Fibroblast of upper back skin (primary cell): ENCODE measurements at regions not wholly inside any gene's neighbourhood (a gene's known extent, or its start where the extent isn't known, plus 50 kb on each side); places are given as distances from the start of the nearest gene placed in this dataset.
"Not testable (repeated sequence)": the region's sequence is repeated elsewhere in the genome, so short reads cannot be mapped to it uniquely, and the experiment has no call there.

Experiments
- DNase-seq: peaks from one replicate; pipeline ENCODE4 v3.0.0-alpha.2; 2013

DNA sequence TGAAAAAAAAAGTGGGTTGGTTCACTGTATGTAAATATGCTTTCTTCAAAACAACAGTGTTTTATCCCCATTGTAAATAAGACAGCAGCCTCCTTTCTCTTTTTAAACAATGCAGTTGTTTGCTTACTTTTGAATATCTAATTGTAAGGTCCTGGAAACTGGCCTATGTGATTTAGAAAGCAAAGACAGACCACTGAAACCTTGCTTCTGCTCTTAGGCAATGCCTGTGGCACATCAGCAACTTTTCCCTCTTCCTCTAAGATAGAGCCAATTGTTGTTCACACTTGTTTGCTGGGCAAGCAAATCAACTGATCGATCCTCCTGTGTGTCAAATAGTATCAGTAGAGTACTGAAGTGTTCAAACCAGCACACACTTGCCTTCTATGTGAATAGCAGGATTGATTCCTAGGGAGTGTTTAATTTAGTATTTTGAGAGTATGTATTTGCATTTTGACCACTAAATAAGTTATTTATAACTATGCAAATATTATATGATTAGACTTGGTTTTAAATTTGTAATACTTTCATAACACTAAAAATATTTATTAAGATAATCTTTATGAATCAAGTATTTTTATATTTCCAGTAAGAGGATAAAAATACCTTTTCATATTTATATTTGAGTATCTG lies 55.4 kb upstream of the GRPR start:
- DNase-seq = no peak

DNA sequence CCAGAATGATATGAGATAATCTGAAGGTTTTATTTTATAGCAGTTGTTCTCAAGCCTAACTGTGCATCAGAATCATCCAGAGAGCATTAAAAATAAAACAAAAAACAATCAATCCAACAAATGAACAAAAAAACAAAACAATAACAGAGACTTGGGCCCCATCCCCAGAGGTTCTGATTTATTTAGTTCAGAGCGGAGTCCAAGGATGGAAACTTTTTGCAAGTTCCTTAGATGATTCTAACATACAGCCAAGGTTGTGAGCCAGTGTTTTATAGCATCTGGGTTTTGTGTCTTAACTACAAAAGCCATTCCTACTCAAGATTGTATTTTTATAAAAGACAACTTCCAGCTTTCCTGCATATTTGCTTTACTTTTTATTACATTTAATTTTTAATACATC lies 59.4 kb upstream of the GRPR start:
- no peak for DNase-seq

DNA sequence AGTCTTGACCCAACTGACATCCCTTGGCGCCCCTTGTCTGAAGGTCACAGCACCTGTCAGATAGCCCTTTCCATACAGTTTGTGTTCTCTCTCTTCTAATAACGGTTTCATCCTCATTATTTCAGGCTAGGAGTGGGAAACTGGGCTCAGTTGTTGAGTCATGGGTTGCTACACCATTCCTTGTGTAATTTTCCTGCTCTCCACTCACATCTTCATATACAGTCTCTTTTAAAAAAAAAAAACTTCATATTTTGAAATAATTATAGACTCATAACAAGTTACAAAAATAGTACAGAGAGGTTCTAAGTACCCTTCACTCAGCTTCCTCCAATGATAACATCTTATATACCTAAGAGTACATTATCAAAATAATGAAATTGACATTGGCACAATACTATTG lies 60.2 kb upstream of the GRPR start:
- no peak for DNase-seq

GRCh38 chrX:16061296-16061695 lies 62.1 kb upstream of the GRPR start:
- DNase-seq = no peak

- DNase-seq = no peak
These were observed 63.1 kb upstream of the GRPR start for GRCh38 chrX:16060252-16060651.

GRCh38 chrX:16049126-16049525 lies 74.2 kb upstream of the GRPR start:
- not testable (repeated sequence) for DNase-seq

DNA sequence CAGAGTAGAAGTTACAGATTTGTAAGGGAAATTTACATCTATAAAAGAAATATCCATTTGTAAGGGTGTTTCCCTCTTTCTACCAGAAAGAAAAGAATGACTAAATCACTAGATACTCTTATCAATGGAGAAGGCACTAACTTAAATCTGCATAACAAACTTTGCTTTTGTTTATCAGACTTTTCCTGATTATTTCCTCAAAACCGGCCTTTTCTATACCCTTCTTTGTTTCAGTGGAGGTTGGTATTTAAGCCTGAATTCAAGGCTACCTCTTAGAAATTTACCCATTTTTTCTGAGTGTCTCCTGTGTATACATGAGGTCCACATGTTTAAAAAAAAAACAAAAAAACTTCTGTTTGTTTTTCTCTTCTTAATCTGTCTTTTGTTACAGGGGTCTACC lies 80.4 kb upstream of the GRPR start:
- no peak for DNase-seq

DNA sequence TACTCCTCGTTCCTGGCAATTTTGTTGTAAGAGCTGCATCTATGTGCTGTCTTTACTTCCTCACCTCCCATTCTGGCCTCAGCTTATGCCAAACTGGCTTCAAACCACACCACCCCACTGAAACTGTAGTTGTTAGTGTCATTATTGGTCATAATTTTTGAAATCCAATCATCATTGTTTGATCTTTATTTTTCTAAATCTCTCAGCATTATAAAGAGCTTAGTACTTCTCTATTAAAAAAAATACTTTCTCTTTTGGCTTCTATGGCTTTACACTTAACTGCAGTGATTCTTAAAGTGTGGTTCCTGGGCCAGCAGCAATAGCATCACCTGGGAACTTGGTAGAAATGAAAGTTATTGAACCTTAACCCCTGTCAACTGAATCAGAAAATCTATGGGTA lies 83.5 kb upstream of the GRPR start:
- DNase-seq = no peak

DNA sequence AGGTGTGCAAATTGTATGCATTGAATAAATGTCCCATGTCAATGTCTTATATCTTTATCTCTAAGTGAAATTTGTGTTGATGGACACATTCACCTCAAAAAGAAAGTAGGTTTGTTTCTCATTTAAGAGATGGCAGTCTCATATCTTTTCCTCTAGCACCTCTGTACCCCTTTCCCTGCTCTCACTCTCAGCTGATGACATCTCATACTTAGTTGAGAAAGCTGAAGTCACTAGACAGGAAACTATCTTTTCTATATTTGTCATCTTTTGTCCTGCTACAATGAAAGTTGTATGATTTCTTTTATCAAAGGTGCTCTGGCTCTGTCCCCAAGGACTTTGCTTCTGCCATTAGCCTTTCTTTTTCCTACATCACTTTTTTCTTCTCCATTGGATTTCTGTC lies 84.0 kb upstream of the GRPR start:
- no peak for DNase-seq

DNA sequence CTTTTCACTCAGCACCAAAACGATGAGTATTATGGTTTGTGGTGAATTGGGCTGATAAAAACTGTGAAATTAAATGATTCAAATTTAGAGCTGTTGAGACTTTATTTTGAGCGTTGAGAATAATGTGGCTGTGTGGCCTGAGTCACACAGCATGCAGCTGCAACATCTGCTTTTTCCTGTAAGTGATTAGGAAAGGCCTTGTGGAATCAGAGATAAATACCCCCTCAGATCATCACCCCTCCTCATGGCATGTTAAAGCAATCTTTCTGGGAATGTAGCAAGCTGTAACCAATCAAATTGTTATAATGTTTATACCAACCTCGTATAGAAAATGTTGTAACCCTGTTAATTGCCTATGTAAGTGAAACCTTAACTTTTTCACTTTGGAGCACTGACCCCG lies 90.0 kb upstream of the GRPR start:
- DNase-seq = peak; percentile 71

DNA sequence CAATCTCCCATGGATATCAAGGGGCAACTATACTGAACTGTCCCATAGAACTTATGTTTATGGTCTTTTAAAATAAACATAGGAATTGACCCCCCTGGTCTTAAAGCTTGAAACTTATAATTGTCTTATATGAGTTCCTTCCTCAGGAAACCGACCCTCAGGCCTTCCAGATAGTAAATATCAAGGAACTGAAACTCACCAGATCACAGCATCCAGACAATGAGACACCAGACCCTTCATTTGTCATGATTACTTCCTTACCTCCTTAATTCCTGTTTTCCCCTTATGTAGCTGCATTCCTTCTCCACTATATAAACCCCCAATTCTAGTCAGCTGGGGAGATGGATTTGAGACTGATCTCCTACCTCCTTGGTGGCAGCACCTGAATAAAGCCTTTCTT lies 94.8 kb upstream of the GRPR start:
- DNase-seq = no peak

DNA sequence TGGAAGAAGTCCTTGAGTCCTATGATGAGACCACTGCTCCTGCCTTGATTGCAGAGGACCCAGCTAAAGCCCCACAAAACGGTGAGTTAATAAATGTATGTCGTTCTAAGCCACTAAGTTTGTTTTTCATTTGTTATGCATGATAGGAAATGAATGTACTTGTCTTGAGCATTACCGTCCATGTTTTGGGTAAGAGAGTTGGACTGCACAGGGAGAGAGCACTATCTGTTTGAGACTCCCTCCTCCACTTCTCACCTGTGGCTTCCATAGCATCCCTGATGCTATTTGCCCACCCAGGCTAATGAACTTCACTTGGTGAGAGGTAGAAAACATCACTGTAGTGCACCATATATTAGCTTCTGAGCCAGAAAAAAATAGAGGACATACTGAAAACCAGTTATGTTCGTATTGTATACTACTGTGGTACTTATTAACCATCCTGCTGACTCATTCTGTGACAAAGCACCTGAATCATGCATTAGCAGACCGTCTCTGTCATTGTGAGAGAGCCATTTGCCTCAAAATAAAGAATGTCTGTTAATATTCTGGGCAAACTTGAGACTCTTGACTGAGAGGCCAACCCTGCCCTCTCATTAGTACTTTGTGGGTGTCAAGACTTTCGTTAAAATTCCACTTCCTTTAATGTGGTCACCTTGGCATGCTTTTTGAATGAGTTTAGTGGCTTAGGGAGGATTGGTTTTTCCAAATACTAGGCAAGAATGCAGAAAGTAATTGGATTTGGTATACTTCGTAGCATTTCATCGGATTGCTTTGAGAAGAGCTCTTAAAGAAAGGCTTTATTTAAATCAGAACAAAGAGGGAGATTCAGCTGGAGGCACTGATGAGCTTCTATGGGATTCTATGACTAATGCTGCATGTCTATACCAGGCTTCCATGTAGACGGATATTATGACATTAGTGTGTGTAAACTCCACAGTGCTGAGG lies 99.3 kb upstream of the GRPR start:
- DNase-seq = peak; percentile 77

DNA sequence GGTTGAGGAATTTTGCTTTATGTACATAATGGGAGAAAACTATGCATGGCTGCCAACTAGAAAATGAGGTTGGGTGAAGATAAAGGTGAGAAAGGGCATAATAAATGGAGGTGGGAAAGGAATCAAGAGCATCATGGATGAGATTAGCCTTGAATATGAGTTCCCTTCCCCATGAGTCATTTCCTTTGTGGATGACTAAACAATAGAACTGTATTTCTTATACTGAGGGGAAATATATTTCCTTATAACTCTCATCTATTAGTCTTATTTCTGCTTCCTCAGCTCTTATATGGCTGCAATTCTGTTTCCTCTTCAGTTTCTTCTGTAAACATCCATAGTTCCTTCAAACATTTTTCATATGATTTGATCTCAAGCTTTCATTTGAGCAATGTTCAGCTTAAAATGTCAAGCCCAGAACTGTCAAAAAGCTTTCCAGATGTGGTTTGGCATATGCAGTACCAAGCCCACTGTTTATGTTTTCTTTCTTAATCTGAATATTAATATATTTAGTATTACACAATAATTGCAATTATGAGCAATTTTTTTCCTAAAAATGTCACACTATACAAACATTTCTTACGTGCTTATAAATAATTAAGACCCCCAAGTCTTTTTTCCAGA lies 100.7 kb upstream of the GRPR start:
- peak; percentile 46 for DNase-seq

DNA sequence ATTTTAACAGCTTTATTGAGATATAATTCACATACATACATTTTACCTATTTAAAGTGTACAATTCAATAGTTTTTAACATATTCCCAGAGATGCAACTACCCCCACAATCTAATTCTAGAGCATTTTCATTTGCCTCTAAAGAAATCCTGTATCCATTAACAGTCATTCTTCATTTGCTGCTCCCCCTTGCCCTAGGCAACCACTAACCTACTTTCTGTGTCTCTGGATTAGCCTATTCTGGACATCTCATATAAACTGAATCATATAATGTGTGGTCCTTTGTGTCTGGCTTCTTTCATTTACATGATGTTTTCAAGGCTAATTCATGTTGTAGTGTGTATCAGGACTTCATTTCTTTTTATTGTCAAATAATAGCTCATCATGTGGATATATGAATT lies 105.1 kb upstream of the GRPR start:
- DNase-seq = no peak

DNA sequence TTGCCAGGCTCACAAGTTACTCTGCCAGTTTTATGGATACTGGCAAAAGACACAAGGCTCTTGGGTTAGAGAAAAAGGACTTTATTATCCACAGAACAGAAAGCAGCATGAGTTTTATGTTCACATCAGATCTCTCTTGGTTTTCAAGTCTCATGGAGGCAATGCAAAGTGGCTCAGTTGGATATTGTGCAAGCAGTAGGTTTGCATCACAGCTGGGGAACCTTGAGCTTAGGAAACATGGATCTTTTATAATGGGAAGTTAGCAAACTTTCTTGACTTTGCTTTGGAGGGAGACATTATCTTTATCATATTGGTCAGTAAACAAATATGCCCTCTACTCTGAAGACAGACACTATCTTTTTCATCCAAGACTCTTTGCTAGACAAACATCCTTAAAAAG lies 109.2 kb upstream of the GRPR start:
- DNase-seq = no peak

DNA sequence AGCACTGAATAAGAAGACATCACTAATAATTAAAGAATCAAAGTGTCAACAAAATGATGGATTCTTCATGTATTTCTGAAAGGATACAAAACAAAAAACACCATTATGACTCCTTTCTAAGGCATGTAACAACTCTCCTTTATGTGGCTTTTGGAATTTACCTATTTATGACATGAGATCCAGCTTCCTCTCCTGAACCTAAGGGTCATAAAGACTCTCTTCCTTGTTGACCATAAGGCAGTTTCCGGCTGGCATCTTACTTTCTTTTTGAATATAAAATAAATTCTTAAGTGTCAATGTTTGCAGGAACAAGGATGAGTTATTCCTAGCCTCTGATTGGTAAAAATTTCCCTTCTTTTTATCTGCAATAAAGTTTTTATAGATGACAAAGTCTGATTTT lies 111.1 kb upstream of the GRPR start:
- no peak for DNase-seq

DNA sequence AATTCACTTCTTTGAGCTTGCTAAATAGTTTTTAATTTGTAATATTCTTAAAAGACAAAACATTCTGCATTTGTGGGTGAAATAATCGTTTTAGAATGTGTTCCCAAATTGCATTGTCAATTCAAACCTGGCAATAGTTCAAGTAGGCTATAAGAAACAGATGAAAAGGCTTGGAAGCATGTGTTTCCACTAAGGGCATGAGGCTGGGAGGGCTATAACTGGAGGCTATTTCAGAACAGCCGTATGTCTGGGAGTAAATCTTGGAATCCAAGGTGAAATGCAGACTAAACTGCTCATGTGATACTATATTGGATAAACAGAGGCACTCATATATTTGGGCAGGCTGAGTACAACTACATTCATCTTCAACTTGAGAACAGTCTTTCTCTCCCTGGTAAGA lies 117.4 kb upstream of the GRPR start:
- peak; percentile 62 for DNase-seq

GRCh38 chrX:16002185-16002584 lies 121.2 kb upstream of the GRPR start:
- DNase-seq = peak; percentile 18

DNA sequence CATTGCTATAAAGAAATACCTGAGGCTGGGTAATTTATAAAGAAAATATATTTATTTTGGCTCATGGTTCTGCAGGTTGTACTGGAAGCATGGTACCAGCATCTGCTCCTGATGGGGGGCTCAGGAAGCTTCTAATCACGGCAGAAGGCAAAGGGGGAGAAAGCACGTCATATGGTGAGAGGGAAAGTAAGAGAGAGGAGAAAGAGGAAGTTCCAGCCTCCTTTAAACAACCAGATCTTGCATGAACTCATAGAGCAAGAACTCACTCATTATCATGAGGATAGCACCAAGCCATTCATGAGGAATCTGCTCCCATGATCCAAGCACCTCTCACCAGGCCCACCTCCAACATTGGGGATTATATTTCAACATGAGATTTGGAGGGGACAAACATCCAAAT lies 125.0 kb upstream of the GRPR start:
- DNase-seq = no peak

DNA sequence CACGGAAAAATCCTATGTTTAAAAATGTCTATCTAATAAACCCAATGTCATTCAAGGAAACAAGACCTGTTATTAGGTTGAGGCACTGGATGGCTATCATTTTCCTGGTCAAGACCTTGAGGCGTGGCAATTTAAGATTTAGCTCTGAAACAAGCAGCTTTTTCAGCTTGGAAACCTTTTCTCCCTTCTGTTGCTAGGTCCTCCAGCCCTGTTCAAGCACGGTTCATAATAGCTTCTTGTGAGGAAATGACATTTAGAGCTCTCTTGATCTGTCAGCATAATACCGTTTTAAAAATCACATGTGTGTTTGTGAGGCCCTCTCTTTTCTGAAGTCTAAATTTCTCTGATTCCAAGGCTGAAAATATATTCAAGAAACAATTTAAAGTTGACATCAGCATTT lies 133.6 kb upstream of the GRPR start:
- DNase-seq = no peak

- DNase-seq = peak; percentile 84
These were observed 134.3 kb upstream of the AP1S2 start for GRCh38 chrX:15988661-15989603.

DNA sequence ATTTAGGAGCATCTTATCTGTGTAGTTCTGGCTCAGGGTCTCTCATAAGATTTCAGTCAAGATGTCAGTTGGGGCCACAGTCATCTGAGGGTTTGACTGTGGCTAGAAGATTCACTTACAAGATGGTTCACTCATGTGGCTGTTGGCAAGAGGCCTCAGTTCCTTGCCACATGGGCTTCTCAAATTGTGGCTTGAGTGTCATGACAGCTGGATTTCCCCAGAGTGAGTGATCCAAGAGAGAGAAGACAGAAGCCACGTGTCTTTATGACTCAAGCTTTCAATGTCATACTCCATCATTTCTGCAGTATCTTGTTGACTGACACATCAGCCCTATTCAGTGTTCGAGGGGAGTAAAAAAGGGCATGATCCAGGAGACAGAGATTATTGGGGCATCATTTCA lies 131.3 kb upstream of the AP1S2 start:
- DNase-seq = peak; percentile 5

- DNase-seq = no peak
These were observed 128.4 kb upstream of the AP1S2 start for GRCh38 chrX:15983034-15983433.
